Urinary bladder (tissue), 3 donors: ENCODE measurements at regions not wholly inside any gene's neighbourhood (a gene's known extent, or its start where the extent isn't known, plus 50 kb on each side); places are given as distances from the start of the nearest gene placed in this dataset.
"Not testable (repeated sequence)": the region's sequence is repeated elsewhere in the genome, so short reads cannot be mapped to it uniquely, and the experiment has no call there.

Experiments
- DNase-seq: peaks from one replicate; pipeline ENCODE4 v3.0.0-alpha.2; 2015; ENCODE audit errors: extremely low spot score
- H3K27ac ChIP-seq: one replicate; pipeline ENCODE4 v1.5.1; 2013; ENCODE audit warnings: low read depth, mild to moderate bottlenecking, moderate library complexity
- H3K36me3 ChIP-seq: one replicate; pipeline ENCODE4 v1.6.1; 2013; ENCODE audit warnings: mild to moderate bottlenecking, moderate library complexity; ENCODE audit not compliant: insufficient read depth
- H3K4me1 ChIP-seq: one replicate; pipeline ENCODE4 v1.6.1; 2013; ENCODE audit warnings: mild to moderate bottlenecking, moderate library complexity; ENCODE audit not compliant: insufficient read depth
- H3K4me3 ChIP-seq: one replicate; pipeline ENCODE4 v1.5.1; 2013; ENCODE audit warnings: low read depth, low read length
- WGBS: extraction: QIAGEN DNeasy Blood & Tissue Kit; methylation state at CpG from one replicate; pipeline ENCODE4 v1.1.7; 2013; 5-methylcytosine and 5-hydroxymethylcytosine counted together
- donor health status: healthy with polysubstance abuse.
- donor health status: healthy.

DNA sequence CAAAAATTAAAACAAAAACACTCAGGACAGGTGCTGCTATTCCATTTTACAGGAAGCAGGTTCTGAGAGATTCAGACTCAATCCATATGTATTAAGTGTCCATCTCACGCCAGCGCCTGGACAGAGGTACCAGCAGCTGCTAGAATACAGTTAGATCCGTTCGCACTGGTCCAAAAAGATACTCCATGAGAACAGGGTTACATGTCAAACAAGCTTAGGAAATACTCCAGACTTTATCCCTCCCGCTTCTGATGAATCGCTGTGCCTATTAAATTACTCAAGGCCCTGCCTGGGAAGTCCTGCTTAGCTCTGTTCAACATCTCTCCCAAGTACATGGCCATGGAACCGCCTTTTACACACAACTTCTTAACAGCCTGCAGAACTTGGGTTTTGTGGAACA, 50.2 kb upstream of the SLC35C1 start:
- Histone ChIP-seq H3K36me3 (no peaks in the 10 kb centered on the region), H3K4me3 (no peak overlapping the region), H3K4me1 (no peaks in the 10 kb centered on the region), H3K27ac (no peak overlapping the region)
- WGBS = 64% methylated on average over 7 of the region's 7 CpGs
- peak; percentile 46 for DNase-seq

DNA sequence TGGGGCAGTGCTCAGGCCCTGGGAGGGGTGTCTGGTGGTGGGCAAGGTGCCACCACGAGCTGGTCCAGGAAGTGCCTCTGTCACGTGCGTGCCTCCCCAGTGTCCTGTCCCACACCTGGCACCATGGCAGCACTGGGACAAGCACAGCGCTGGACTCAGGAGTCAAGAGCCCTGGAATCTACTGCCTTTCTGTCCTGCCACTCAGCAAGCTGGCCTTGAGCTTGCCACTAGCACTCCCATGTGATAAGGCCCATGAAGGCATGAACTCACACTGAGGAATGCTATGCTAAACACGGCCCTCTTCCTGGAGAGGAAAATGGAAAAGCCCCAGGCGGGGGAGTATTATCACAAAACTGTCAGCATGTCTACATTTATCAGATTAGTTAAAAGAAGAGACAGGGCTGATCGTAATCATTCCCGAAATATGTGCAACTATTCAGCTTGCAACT, 50.7 kb upstream of the SLC35C1 start:
- H3K36me3 ChIP-seq = no peaks in the 10 kb centered on the region
- no peak overlapping the region for H3K4me3 ChIP-seq
- 58% methylated on average over 8 of the region's 8 CpGs for WGBS
- no peaks in the 10 kb centered on the region for H3K4me1 ChIP-seq
- DNase-seq = peak; percentile 11
- H3K27ac ChIP-seq = no peak overlapping the region

DNA sequence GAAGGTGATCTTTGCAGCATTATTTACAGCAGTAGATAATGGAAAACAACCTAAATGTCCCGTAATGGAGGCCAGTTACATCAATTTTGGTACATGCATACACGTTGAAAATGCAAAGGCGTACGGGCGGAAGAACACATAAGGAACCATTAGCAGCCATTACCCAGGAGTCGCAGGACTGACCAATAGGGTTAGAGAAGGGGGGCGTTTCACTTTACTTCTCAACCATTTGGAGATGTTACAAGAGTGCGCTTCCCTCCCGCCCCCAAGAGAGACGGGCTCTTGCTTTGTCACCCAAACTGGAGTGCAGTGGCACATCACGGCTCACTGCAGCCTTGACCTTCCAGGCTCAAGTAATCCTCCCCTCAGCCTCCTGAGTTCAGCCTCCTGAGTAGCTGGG, 52.8 kb upstream of the SLC35C1 start:
- Histone ChIP-seq H3K27ac (no peak overlapping the region), H3K4me3 (no peak overlapping the region), H3K36me3 (no peaks in the 10 kb centered on the region), H3K4me1 (no peaks in the 10 kb centered on the region)
- 91% methylated on average over 11 of the region's 11 CpGs for WGBS
- DNase-seq = no peak

DNA sequence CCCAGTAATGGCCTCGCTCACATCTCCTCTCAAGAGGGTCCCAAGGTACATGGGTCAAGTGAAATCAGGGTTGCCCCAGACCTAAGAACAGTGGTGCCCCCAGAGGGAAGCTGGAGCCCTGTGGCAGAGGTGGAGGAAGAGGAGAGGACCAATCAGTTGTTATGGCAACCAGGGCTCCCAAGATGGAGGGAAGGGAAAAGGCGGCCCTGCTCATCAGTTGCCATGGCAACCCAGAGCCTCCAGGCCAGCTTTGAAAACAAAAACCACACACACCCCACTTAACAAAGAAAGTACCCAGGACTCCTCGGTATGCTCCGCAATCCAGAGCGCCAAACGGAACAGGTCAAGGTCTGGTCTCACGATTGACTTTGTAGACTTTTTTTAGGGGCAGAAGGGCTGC, 53.5 kb upstream of the SLC35C1 start:
- no peaks in the 10 kb centered on the region for H3K4me1 ChIP-seq
- DNase-seq = no peak
- no peaks in the 10 kb centered on the region for H3K36me3 ChIP-seq
- 58% methylated on average over 7 of the region's 7 CpGs for WGBS
- no peak overlapping the region for H3K27ac ChIP-seq
- H3K4me3 ChIP-seq = no peak overlapping the region

DNA sequence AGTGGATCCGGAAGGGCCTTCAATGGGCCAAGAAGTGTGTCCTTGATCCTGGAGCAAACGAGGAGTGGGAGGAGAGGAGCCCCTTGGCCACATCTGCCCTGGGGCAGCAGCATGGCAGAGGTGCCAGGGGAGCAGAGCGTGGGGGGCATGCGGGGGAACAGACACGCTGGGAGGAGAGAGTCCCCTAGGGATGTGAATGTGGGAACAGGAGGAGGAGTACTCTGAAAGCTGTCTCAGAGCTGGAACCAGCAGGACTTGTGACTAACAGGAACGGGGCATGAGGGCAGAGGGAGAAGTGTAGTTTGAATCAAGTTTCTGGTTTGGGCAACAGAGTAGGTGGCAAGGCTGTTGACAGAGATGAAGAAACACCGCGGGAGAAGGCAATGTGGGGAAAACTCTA, 54.5 kb upstream of the SLC35C1 start:
- no peak overlapping the region for H3K27ac ChIP-seq

DNA sequence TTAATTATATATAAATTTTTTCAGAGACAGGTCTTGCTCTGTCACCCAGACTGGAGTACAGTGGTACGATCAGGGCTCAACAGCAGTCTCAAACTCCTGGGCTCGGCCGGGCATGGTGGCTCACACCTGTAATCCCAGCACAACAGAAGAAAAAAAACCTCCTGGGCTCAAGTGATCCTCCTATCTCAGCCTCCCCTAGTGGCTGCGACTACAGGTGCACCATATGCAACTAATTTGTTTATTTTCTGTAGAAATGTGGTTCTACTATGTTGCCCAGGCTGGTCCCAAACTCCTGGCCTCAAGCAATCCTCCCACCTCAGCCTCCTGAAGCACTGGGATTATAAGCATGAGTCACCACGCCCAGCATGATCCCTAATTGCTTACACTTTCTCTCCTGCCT, 56.1 kb upstream of the SLC35C1 start:
- Histone ChIP-seq H3K4me1 (no peaks in the 10 kb centered on the region), H3K27ac (no peak overlapping the region), H3K36me3 (no peaks in the 10 kb centered on the region), H3K4me3 (no peak overlapping the region)
- no peak for DNase-seq
- 90% methylated on average over 5 of the region's 5 CpGs for WGBS

More for the DNA sequence above, 54.5 kb upstream of the SLC35C1 start:
- no peaks in the 10 kb centered on the region for H3K36me3 ChIP-seq
- no peaks in the 10 kb centered on the region for H3K4me1 ChIP-seq
- H3K4me3 ChIP-seq = no peak overlapping the region
- DNase-seq = no peak
- WGBS = 76% methylated on average over 8 of the region's 8 CpGs

DNA sequence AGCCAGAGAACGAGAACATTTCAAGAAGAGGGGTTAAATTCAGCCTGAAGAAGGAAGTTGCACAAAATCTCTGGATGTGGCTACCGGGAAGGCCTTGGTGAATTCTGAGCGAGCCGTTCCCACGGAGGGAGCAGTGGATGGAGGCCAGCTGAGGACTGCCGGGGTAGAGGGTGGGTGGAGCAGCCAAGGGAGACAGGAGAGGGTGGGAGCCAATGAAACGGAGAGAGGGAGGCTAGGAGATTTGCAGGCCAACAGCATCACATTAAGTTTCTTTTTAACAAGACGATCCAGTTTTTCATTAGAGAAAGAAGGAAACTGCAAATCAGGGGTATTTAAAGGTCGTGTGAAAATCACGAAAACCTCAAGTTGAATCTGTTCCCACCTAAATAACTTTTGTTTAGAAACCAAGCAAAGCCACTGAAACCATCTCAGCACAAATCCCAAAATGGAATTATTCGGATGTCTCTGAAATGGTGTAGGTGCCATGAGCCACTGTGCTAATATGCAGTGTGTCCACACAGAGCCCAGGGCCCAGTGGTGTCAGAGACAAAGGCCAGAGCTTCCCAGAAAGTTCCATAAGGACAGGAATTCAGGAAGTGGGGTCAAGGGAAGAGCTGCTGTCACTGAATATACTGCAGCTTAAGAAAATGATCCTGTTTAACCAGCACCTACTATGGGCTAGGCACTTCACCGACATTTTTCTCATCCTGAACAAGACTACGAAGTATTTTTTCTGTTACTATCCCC, 59.7 kb upstream of the SLC35C1 start:
- H3K36me3 ChIP-seq = no peaks in the 10 kb centered on the region
- DNase-seq = no peak
- H3K4me1 ChIP-seq = no peaks in the 10 kb centered on the region
- WGBS = 36% methylated on average over 13 of the region's 13 CpGs
- no peak overlapping the region for H3K4me3 ChIP-seq
- no peak overlapping the region for H3K27ac ChIP-seq

DNA sequence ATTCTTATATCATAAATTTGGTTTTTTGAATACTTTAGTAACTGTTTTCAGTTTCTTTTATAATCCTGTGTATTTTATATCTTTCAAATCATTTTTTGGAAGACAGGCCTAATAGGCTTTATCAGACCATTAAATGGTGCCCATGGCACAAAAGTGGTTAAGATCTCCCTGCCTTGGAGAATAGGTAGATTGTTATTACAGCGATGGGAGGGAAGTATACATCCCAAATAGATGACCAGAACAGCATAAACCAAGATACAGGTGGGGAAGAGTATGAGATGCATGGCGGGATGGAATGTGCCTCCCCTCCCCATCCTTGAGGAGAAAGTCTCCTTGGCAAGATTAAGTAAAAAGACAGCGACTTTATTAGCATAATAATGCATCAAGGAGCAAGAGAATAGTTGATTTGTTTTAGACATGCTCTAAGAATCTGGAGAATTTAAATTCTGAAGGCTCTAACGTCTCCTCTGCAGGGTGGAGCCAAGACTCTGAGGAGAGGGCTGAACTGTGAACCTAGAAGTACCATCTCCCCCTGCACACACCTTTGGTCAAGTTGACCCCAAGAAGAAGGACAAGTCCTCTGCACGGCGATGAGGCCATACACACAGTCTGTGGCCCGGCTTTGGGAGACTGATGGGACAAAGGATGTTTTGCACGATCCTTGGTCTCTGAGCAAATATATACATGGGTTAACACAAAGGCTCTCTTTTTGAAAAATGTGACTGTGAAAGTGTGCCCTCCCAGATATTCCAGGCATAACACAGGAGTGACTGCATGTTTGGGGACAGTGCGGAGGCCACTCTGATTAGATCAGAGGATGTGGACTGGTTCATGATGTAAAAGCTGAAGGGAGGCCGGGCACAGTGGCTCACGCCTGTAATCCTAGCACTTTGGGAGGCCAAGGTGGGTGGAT, 61.1 kb upstream of the SLC35C1 start:
- DNase-seq = no peak
- Histone ChIP-seq H3K4me3 (no peak overlapping the region), H3K27ac (no peak overlapping the region), H3K36me3 (no peaks in the 10 kb centered on the region), H3K4me1 (no peaks in the 10 kb centered on the region)
- 84% methylated on average over 11 of the region's 11 CpGs for WGBS

DNA sequence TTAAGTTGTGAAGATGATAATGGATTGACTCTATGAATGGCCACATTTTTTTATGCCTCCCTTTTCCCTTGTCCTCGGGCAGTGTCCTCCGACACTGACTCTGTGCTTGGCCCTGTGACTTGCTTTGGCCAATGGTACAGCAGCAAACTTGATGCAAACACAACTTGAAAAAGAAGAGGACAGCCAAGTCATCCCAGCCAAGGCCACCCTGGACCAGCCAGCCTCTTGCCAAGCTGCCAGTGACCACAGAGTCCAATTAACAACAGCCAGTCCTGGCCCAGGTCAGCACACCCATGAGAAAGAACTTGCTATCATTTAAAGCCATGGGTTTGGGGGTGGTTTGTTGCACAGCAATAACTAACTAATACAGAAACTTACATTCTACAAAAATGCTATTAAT, 63.4 kb upstream of the SLC35C1 start:
- 90% methylated on average over 2 of the region's 2 CpGs for WGBS
- no peak overlapping the region for H3K27ac ChIP-seq

DNA sequence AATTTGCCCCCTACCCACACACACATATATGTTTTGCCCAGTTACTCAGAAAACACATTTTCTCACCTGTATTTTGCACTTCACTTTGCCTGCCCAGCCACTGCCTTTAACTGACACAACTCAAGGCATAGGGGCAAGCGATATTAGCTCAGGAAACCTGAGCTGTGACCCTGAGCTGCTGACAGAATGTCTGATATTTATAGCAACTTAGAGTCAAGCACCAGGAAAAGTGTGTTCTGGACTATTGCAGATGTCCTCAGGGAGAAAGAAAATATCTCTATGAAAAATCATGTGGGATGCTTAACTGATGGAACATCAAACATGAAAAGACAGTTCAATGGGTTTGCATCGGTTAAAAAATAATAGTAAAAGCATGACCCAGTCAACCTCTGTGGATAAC, 63.9 kb upstream of the SLC35C1 start:
- Histone ChIP-seq H3K27ac (no peak overlapping the region), H3K36me3 (no peaks in the 10 kb centered on the region), H3K4me3 (no peak overlapping the region), H3K4me1 (no peaks in the 10 kb centered on the region)
- no peak for DNase-seq
- WGBS = 51% methylated on average over 2 of the region's 2 CpGs

More for the DNA sequence above, 63.4 kb upstream of the SLC35C1 start:
- DNase-seq = no peak
- no peak overlapping the region for H3K4me3 ChIP-seq
- no peaks in the 10 kb centered on the region for H3K36me3 ChIP-seq
- no peaks in the 10 kb centered on the region for H3K4me1 ChIP-seq

DNA sequence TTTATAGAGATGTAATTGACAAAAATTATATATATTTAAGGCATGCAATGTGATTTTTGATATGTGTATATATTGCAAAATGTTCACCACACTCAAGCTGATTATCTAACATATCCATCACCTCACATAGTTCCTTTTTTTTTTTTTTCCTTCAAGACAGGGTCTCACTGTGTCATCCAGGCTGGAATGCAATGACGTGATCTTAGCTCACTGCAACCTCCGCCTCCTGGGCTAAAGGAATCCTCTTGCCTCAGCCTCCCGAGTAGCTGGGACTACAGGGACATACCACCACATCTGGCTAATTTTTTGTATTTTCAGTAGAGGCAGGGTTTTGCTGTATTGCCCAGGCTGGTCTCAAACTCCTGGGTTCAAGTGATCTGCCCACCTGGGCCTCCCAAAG, 65.1 kb upstream of the SLC35C1 start:
- no peak overlapping the region for H3K27ac ChIP-seq
- H3K4me1 ChIP-seq = no peaks in the 10 kb centered on the region
- no peaks in the 10 kb centered on the region for H3K36me3 ChIP-seq
- DNase-seq = no peak
- H3K4me3 ChIP-seq = no peak overlapping the region
- WGBS = 74% methylated on average over 3 of the region's 3 CpGs

DNA sequence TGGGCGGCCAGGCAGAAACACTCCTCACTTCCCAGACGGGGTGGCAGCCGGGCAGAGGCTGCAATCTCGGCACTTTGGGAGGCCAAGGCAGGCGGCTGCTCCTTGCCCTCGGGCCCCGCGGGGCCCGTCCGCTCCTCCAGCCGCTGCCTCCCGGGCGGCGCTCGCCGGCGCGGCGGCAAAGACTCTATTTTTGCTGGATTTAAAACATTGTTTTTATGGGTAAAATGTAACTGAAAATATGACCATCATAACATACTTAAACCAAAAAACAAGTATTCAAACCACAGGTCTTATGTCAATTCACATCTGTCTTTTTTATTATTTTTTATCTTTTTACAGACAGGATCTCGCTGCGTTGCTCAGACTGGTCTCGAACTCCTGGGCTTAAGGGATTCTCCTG, 65.9 kb upstream of the SLC35C1 start:
- DNase-seq, H3K36me3 ChIP-seq, H3K4me3 ChIP-seq, H3K27ac ChIP-seq, H3K4me1 ChIP-seq: not testable (repeated sequence)
- WGBS = 94% methylated on average over 17 of the region's 22 CpGs

DNA sequence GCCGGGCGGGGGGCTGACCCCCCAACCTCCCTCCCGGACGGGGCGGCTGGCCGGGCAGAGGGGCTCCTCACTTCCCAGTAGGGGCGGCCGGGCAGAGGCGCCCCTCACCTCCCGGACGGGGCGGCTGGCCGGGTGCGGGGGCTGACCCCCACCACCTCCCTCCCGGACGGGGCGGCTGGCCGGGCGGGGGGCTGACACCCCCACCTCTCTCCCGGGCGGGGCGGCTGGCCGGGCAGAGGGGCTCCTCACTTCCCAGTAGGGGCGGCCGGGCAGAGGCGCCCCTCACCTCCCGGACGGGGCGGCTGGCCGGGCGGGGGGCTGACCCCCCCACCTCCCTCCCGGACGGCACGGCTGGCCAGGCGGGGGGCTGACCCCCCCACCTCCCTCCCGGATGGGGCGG, 66.8 kb upstream of the SLC35C1 start:
- not testable (repeated sequence) for H3K4me1 ChIP-seq, H3K27ac ChIP-seq, H3K4me3 ChIP-seq, DNase-seq, H3K36me3 ChIP-seq
- WGBS = 95% methylated on average over 17 of the region's 37 CpGs

DNA sequence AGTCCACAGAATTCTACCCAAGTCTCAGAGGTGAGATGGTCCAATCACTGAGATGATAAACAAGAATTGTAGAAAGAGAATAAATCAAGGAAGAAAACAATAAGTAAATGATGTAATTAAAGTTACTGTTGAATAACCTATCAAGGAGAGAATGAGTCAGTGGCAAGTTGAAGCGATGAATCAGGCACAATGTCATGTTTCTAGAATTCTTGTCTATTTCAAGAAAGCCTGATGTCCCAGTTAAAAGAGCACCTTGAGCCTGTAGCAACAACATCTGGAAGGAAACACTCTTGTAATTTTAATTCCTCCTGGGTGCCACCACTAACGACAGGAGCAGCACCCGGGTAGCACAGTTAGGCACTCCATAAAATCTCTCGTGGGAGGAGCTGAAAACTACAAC, 67.9 kb upstream of the SLC35C1 start:
- H3K36me3 ChIP-seq = no peaks in the 10 kb centered on the region
- no peak overlapping the region for H3K27ac ChIP-seq
- WGBS = 75% methylated on average over 4 of the region's 4 CpGs
- no peak overlapping the region for H3K4me3 ChIP-seq
- no peak for DNase-seq
- H3K4me1 ChIP-seq = no peaks in the 10 kb centered on the region
